Cardiac muscle cell (in vitro differentiated cells and primary cell): ENCODE measurements at regions not wholly inside any gene's neighbourhood (a gene's known extent, or its start where the extent isn't known, plus 50 kb on each side); places are given as distances from the start of the nearest gene placed in this dataset.

Experiments used
- DNase-seq, 2 donors: peaks; one replicate each; pipeline versions ENCODE4 v3.0.0 to v3.0.0-alpha.2; 2010 to 2017; ENCODE audit warnings: low read depth in 1 of 2, low spot score in 1 of 2
- H3K27ac ChIP-seq: fragments of 200-600 bp; sonication (generic); 2 replicates; pipeline ENCODE4 v1.5.1; 2016
- H3K27me3 ChIP-seq: fragments of 200-600 bp; sonication (generic); 2 replicates; pipeline ENCODE4 v1.6.0; 2016; ENCODE audit warnings: control low read depth
- H3K36me3 ChIP-seq: fragments of 200-600 bp; sonication (generic); 2 replicates; pipeline ENCODE4 v1.5.1; 2016; ENCODE audit warnings: control low read depth
- H3K4me1 ChIP-seq: fragments of 200-600 bp; sonication (generic); 2 replicates; pipeline ENCODE4 v1.8.1; 2017; ENCODE audit warnings: low read depth, mild to moderate bottlenecking, mixed run types
- H3K4me3 ChIP-seq: fragments of 200-600 bp; sonication (generic); 2 replicates; pipeline ENCODE4 v1.5.1; 2016; ENCODE audit warnings: mild to moderate bottlenecking
- H3K9me3 ChIP-seq: fragments of 200-600 bp; sonication (generic); 2 replicates; pipeline ENCODE4 v1.5.1; 2017; ENCODE audit warnings: low read depth, mild to moderate bottlenecking, control low read depth
- TF ChIP-seq, protein P1 (sequence below): IDR thresholded peaks from 2 replicates; pipeline ENCODE4 v1.5.1; 2012; ENCODE audit warnings: low read depth, mild to moderate bottlenecking, low read length

DNA sequence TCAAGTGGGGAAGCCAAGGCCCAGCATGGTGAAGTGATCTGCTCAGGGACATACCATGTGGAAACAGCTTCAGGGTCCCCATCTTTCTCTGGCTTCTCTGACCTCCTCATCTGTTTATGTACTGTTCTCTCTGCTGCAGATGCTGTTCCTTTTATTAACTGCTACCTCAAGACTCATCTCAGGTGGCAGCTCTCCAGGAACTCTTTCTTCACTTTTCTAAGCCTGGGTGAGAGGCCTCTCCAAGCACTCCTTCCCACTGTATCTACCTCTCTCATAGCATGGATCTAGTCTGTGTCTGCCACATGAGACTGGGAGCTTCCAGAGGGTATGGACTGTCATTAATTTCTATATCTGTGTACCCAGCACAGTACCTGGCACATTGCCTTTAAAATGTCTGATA, 73.4 kb upstream of the PPM1J start:
- Histone ChIP-seq H3K4me1 (no peaks in the 10 kb centered on the region), H3K27me3 (no peaks in the 10 kb centered on the region), H3K27ac (no peak overlapping the region), H3K9me3 (no peaks in the 10 kb centered on the region), H3K36me3 (no peaks in the 10 kb centered on the region), H3K4me3 (no peak overlapping the region)
- peak in 1 of 2 donors; percentile 50 for DNase-seq
- TF ChIP-seq, protein P1, sequence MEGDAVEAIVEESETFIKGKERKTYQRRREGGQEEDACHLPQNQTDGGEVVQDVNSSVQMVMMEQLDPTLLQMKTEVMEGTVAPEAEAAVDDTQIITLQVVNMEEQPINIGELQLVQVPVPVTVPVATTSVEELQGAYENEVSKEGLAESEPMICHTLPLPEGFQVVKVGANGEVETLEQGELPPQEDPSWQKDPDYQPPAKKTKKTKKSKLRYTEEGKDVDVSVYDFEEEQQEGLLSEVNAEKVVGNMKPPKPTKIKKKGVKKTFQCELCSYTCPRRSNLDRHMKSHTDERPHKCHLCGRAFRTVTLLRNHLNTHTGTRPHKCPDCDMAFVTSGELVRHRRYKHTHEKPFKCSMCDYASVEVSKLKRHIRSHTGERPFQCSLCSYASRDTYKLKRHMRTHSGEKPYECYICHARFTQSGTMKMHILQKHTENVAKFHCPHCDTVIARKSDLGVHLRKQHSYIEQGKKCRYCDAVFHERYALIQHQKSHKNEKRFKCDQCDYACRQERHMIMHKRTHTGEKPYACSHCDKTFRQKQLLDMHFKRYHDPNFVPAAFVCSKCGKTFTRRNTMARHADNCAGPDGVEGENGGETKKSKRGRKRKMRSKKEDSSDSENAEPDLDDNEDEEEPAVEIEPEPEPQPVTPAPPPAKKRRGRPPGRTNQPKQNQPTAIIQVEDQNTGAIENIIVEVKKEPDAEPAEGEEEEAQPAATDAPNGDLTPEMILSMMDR: no peak

DNA sequence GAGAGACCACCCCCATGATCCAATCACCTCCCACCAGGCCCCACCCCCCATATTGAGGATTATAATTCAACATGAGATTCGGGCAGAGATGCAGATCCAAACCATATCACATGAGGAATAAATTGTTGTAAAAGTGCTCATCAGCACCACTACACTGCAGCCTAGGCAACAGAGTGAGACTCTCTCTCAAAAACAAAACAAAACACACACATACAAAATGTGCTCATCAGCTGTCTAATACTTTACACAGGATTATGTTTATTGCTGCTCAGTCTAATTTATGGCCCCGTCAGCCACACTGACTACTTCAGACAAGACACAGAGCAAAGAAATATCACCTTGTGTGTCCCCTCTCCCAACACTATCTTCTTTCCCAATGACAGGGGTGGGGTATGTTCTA, 72.9 kb upstream of the PPM1J start:
- H3K9me3 ChIP-seq: no peaks in the 10 kb centered on the region
- TF ChIP-seq, protein P1: no peak
- no peak overlapping the region for H3K4me3 ChIP-seq
- no peaks in the 10 kb centered on the region for H3K4me1 ChIP-seq
- no peak overlapping the region for H3K27ac ChIP-seq
- H3K27me3 ChIP-seq: no peaks in the 10 kb centered on the region
- no peaks in the 10 kb centered on the region for H3K36me3 ChIP-seq
- no peak for DNase-seq

DNA sequence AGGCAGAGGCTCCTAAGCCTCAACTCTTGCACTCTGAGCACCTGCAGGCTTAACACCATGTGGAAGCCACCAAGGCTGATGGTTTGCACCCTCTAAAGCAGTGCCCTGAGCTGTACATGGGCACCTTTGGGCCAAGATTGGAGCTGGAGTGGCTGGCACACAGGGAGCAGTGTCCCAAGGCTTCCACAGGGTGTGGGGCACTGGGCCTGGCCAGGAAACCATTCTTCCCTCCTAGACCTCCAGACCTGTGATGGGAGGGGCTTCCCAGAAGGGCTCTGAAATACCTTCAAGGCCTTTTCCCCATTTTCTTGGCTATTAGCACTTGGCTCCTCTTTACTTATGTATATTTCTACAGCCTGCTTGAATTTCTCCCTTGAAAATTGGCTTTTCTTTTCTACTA, 67.9 kb upstream of the PPM1J start:
- no peak for DNase-seq
- Histone ChIP-seq H3K4me3 (no peak overlapping the region), H3K27ac (no peak overlapping the region), H3K4me1 (no peaks in the 10 kb centered on the region), H3K9me3 (no peaks in the 10 kb centered on the region), H3K27me3 (no peaks in the 10 kb centered on the region), H3K36me3 (no peaks in the 10 kb centered on the region)
- TF ChIP-seq, protein P1: no peak

DNA sequence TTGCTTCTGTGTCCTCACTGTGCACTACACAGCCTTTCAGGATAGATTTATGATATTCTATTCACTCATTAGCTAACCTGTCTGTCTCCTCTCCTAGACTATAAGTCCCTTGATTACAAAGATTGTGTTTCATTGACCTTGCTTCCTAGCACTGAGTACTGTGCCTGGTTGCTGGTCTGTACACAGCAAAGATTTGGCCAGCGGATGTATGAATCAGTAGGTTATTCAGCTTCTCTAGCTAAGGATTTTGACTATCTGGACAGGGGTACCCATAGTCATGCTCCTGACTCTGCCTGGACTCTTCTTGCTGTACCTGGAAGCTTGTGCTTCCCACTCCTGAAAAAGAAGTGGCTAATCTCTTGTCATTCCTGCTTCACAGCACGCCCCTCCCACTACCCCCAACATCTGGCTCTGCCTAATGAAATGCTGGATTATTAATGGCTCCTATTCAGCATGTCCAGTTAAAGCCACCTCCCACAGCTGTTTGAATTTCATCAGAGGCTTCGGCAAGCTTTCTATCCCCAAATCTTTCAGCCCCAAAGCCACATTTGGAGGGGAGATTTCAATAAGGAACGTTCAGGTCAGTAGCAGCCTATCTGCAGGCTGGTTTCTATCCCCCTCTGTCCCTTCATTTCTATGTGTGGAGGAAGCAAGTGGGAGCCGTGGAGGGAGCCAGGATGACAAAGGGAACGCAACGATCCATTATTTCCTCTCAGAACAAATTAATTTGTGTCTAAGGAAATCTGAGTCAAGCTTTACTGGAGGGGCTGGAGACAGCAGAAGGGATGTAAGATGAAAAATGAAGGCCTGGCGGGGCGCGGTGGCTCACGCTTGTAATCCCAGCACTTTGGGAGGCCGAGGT, 64.8 kb upstream of the PPM1J start:
- H3K4me3 ChIP-seq: no peak overlapping the region
- no peaks in the 10 kb centered on the region for H3K27me3 ChIP-seq
- no peaks in the 10 kb centered on the region for H3K36me3 ChIP-seq
- TF ChIP-seq, protein P1: no peak
- no peaks in the 10 kb centered on the region for H3K9me3 ChIP-seq
- no peak overlapping the region for H3K27ac ChIP-seq
- no peak for DNase-seq
- H3K4me1 ChIP-seq: no peaks in the 10 kb centered on the region

DNA sequence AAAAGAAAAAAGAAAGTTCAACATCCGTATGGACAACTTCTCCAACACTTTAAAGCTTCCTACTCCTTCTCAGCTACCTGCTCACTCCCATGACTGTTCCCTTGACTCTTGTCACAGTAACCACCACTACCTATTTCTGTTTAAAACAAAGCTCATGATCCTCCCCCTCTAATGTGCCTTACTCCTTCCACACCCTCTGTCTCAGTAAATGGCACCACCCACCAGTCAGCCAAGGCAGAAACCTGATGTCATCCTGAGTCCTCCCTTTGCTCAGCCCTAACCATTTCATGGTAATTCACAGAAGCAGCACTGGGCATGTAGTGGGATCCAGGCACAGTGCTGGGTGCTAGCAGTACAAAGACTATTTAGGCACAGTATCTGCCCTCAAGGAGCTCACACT, 63.0 kb upstream of the PPM1J start:
- Histone ChIP-seq H3K4me3 (no peak overlapping the region), H3K9me3 (no peaks in the 10 kb centered on the region), H3K4me1 (no peaks in the 10 kb centered on the region), H3K27ac (no peak overlapping the region), H3K27me3 (no peaks in the 10 kb centered on the region), H3K36me3 (no peaks in the 10 kb centered on the region)
- TF ChIP-seq, protein P1: no peak
- DNase-seq: no peak
